Vagina (tissue), 2 donors: ENCODE measurements at regions not wholly inside any gene's neighbourhood (a gene's known extent, or its start where the extent isn't known, plus 50 kb on each side); places are given as distances from the start of the nearest gene placed in this dataset.

Experiments used
- DNase-seq, 2 donors: peaks; one replicate each; pipeline ENCODE4 v3.0.0-alpha.2; 2017; ENCODE audit errors: extremely low spot score in 2 of 2
- H3K27ac ChIP-seq: fragments of 200-600 bp; sonication (generic); one replicate; pipeline ENCODE4 v1.5.1; 2019
- H3K27me3 ChIP-seq: fragments of 200-600 bp; sonication (generic); one replicate; pipeline ENCODE4 v1.5.1; 2019
- H3K36me3 ChIP-seq, 2 donors: fragments of 200-600 bp; sonication (generic); one replicate each; pipeline ENCODE4 v1.5.1; 2017 to 2019
- H3K4me1 ChIP-seq: fragments of 200-600 bp; sonication (generic); one replicate; pipeline ENCODE4 v1.5.1; 2019
- H3K4me3 ChIP-seq, 2 donors: fragments of 200-600 bp; sonication (generic); 1 replicate in 1 of 2; 2 replicates in 1 of 2; pipeline ENCODE4 v1.5.1; 2016 to 2019
- H3K9me3 ChIP-seq: fragments of 200-600 bp; sonication (generic); one replicate; pipeline ENCODE4 v1.5.1; 2019
- POLR2A ChIP-seq, 2 donors: fragments of 450-650 bp; IDR thresholded peaks; one replicate each; pipeline ENCODE4 v1.6.1; 2017; ENCODE audit warnings: antibody characterized with exemption in 2 of 2, mild to moderate bottlenecking in 2 of 2, moderate library complexity in 2 of 2
- POLR2AphosphoS5 ChIP-seq, 2 donors: sonication (generic); formaldehyde crosslinking; IDR thresholded peaks; one replicate each; pipeline ENCODE4 v1.9.0; 2017; ENCODE audit warnings: antibody characterized with exemption in 2 of 2, mild to moderate bottlenecking in 2 of 2, low read depth in 1 of 2; ENCODE audit not compliant: insufficient read depth in 1 of 2
- intact Hi-C: fragments of 100-400 bp; cut with DNase I; formaldehyde crosslinking; loops from one replicate; pipeline ENCODE4 v1.15.1; 2023
- TF ChIP-seq, protein P1 (sequence below), 3 experiments: fragments of 450-650 bp in 2 of 3; fragments of 200-600 bp in 1 of 3; sonication (generic) in 1 of 3; IDR thresholded peaks; one replicate each; pipeline ENCODE4 v1.5.1; 2017 to 2019; ENCODE audit warnings: antibody characterized with exemption in 3 of 3, mild to moderate bottlenecking in 2 of 3, moderate library complexity in 2 of 3

- TF ChIP-seq, protein P1, sequence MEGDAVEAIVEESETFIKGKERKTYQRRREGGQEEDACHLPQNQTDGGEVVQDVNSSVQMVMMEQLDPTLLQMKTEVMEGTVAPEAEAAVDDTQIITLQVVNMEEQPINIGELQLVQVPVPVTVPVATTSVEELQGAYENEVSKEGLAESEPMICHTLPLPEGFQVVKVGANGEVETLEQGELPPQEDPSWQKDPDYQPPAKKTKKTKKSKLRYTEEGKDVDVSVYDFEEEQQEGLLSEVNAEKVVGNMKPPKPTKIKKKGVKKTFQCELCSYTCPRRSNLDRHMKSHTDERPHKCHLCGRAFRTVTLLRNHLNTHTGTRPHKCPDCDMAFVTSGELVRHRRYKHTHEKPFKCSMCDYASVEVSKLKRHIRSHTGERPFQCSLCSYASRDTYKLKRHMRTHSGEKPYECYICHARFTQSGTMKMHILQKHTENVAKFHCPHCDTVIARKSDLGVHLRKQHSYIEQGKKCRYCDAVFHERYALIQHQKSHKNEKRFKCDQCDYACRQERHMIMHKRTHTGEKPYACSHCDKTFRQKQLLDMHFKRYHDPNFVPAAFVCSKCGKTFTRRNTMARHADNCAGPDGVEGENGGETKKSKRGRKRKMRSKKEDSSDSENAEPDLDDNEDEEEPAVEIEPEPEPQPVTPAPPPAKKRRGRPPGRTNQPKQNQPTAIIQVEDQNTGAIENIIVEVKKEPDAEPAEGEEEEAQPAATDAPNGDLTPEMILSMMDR (IDR thresholded peaks at IDR 0.05) = no peak
- no peak for TF ChIP-seq POLR2A (IDR thresholded peaks at IDR 0.05)
- TF ChIP-seq POLR2AphosphoS5 (IDR thresholded peaks at IDR 0.05; ENCODE audit: insufficient read depth in 1 of 2, low read depth in 1 of 2) = no peak
- Histone ChIP-seq H3K4me1 (no peaks in the 10 kb centered on the region), H3K27me3 (no peaks in the 10 kb centered on the region), H3K36me3 (no peaks in the 10 kb centered on the region), H3K9me3 (no peaks in the 10 kb centered on the region), H3K27ac (no peak overlapping the region), H3K4me3 (no peak overlapping the region)
- intact Hi-C loops = no loop called here
- no peak for DNase-seq
Measured at GRCh38 chr12:70186436-70186835, 56.8 kb upstream of the CNOT2 start.

GRCh38 chr12:70190262-70191010 lies 52.8 kb upstream of the CNOT2 start:
- H3K9me3 ChIP-seq = no peaks in the 10 kb centered on the region
- TF ChIP-seq POLR2A (IDR thresholded peaks at IDR 0.05) = no peak
- TF ChIP-seq POLR2AphosphoS5 (IDR thresholded peaks at IDR 0.05; ENCODE audit: insufficient read depth in 1 of 2, low read depth in 1 of 2) = no peak
- TF ChIP-seq, protein P1 (IDR thresholded peaks at IDR 0.05) = no peak
- intact Hi-C loops = no loop called here
- no peak overlapping the region for H3K27ac ChIP-seq
- H3K27me3 ChIP-seq = no peaks in the 10 kb centered on the region
- H3K36me3 ChIP-seq = no peaks in the 10 kb centered on the region
- no peaks in the 10 kb centered on the region for H3K4me1 ChIP-seq
- DNase-seq = no peak
- H3K4me3 ChIP-seq = no peak overlapping the region
